ENCODE measurements at regions not wholly inside any gene's neighbourhood (a gene's known extent, or its start where the extent isn't known, plus 50 kb on each side); places are given as distances from the start of the nearest gene placed in this dataset.

DNA sequence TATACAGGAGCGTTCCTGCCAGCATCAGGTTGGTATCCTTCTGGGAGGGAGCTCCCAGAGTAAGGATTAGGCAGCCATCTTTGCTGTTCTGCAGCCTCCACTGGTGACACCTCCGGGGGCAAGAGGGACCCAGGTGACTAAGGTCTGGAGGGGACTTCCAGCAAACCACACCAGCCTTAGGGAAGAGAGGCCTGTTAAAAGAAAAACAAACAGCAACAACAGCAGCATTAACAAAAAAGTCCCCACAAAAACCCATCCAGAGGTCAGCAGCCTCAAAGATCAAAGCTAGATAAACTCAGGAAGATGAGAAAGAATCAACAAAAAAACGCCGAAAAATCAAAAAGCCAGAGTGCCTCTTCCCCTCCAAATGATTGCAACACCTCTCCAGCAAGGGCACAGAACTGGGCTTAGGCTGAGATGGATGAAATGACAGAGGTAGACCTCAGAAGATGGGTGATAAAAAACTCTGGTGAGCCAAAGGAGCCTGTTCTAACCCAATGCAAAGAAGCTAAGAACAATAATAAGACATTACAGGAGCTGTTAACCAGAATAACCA lies 388.2 kb downstream of the SPATA31D1 start:
- Histone ChIP-seq H3K9ac (ENCODE audit: low read length) (no peak overlapping the region), H3K36me3 (ENCODE audit: control insufficient read depth in 1 of 2, insufficient read depth in 2 of 2, low read length in 2 of 2) (no peaks in the 10 kb centered on the region), H3K9me2 (ENCODE audit: insufficient read depth) (no peaks in the 10 kb centered on the region), H3K4me2 (ENCODE audit: low read length) (no peak overlapping the region), H3K27me3 (ENCODE audit: insufficient read depth, low read length) (no peaks in the 10 kb centered on the region), H3K4me1 (ENCODE audit: control insufficient read depth in 1 of 2, insufficient read depth in 2 of 2, low read length in 2 of 2) (no peaks in the 10 kb centered on the region), H2AFZ (ENCODE audit: low read depth, low read length, poor library complexity, severe bottlenecking) (no peak overlapping the region), H3K9me3 (ENCODE audit: control insufficient read depth in 1 of 2, insufficient read depth in 1 of 2, low read depth in 1 of 2, low read length in 2 of 2) (no peaks in the 10 kb centered on the region; a peak in 2 of 4 replicates), H3K79me2 (ENCODE audit: insufficient read depth, low read length) (no peaks in the 10 kb centered on the region), H3K4me3 (replicated peaks in 1 of 2; ENCODE audit: low read depth in 1 of 2, low read length in 2 of 2) (no peak overlapping the region), H3K27ac (ENCODE audit: low read depth, low read length) (no peak overlapping the region), H4K20me1 (ENCODE audit: insufficient read depth) (no peaks in the 10 kb centered on the region)
- CTCF ChIA-PET: no interaction called here
- RAD21 ChIA-PET (ENCODE audit: low non-redundant PET in 1 of 2, low total read pairs in 2 of 2, uncharacterized antibody in 2 of 2, unreplicated experiment in 2 of 2): no interaction called here
- no TSS peak for BruUV-seq (replicated peaks)
- TF ChIP-seq, protein P1, sequence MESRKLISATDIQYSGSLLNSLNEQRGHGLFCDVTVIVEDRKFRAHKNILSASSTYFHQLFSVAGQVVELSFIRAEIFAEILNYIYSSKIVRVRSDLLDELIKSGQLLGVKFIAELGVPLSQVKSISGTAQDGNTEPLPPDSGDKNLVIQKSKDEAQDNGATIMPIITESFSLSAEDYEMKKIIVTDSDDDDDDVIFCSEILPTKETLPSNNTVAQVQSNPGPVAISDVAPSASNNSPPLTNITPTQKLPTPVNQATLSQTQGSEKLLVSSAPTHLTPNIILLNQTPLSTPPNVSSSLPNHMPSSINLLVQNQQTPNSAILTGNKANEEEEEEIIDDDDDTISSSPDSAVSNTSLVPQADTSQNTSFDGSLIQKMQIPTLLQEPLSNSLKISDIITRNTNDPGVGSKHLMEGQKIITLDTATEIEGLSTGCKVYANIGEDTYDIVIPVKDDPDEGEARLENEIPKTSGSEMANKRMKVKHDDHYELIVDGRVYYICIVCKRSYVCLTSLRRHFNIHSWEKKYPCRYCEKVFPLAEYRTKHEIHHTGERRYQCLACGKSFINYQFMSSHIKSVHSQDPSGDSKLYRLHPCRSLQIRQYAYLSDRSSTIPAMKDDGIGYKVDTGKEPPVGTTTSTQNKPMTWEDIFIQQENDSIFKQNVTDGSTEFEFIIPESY (IDR thresholded peaks at IDR 0.05; ENCODE audit: extremely low read depth, insufficient replicate concordance, low read length): no peak
- TF ChIP-seq TCF7L2 (IDR thresholded peaks at IDR 0.05; ENCODE audit: borderline replicate concordance, extremely low read depth, insufficient read depth, insufficient read length) (no peak), JUND (IDR thresholded peaks at IDR 0.05) (no peak), POLR2AphosphoS5 (IDR thresholded peaks at IDR 0.05; ENCODE audit: low read depth, low read length) (no peak), CBX3 (IDR thresholded peaks at IDR 0.05; ENCODE audit: low read depth) (no peak), FOSL1 (IDR thresholded peaks at IDR 0.05; ENCODE audit: low read depth) (no peak), YY1 (IDR thresholded peaks at IDR 0.05; ENCODE audit: extremely low read depth, insufficient replicate concordance, low read depth, low read length) (no peak), ELF1 (IDR thresholded peaks at IDR 0.05; ENCODE audit: borderline replicate concordance, low read depth) (no peak)
- TF ChIP-seq, protein P2, sequence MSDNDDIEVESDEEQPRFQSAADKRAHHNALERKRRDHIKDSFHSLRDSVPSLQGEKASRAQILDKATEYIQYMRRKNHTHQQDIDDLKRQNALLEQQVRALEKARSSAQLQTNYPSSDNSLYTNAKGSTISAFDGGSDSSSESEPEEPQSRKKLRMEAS (IDR thresholded peaks at IDR 0.05): no peak
- TF ChIP-seq, protein P3, sequence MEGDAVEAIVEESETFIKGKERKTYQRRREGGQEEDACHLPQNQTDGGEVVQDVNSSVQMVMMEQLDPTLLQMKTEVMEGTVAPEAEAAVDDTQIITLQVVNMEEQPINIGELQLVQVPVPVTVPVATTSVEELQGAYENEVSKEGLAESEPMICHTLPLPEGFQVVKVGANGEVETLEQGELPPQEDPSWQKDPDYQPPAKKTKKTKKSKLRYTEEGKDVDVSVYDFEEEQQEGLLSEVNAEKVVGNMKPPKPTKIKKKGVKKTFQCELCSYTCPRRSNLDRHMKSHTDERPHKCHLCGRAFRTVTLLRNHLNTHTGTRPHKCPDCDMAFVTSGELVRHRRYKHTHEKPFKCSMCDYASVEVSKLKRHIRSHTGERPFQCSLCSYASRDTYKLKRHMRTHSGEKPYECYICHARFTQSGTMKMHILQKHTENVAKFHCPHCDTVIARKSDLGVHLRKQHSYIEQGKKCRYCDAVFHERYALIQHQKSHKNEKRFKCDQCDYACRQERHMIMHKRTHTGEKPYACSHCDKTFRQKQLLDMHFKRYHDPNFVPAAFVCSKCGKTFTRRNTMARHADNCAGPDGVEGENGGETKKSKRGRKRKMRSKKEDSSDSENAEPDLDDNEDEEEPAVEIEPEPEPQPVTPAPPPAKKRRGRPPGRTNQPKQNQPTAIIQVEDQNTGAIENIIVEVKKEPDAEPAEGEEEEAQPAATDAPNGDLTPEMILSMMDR (IDR thresholded peaks at IDR 0.05 in 2 of 3, conservative IDR thresholded peaks at IDR 0.05 in 1 of 3; ENCODE audit: borderline replicate concordance in 1 of 3, insufficient read depth in 1 of 3, low read depth in 2 of 3, low read length in 2 of 3): no peak
- ATAC-seq (no peak), DNase-seq (ENCODE audit: low read depth, low spot score) (no peak)
- POLR2A ChIA-PET: no interaction called here
- intact Hi-C loops (cut with micrococcal nuclease): no loop called here
